ENCODE measurements at regions not wholly inside any gene's neighbourhood (a gene's known extent, or its start where the extent isn't known, plus 50 kb on each side); places are given as distances from the start of the nearest gene placed in this dataset.

- Histone ChIP-seq H4K20me1 (ENCODE audit: insufficient read depth, low read length) (no peaks in the 10 kb centered on the region), H3K9ac (ENCODE audit: low read length) (no peak overlapping the region), H3K27me3 (ENCODE audit: low read depth, low read length) (peaks cover 66% of the 10 kb centered on the region), H3K4me1 (ENCODE audit: low read length) (peaks cover 24% of the 10 kb centered on the region), H3K36me3 (replicated peaks; ENCODE audit: low read depth, low read length) (no peaks in the 10 kb centered on the region), H3K9me3 (ENCODE audit: insufficient read depth, low read length) (no peaks in the 10 kb centered on the region), H3K27ac (ENCODE audit: low read length) (no peak overlapping the region), H3K4me3 (ENCODE audit: low read length) (no peak overlapping the region), H3K4me2 (ENCODE audit: low read length) (no peak overlapping the region), H2AFZ (ENCODE audit: low read depth, low read length) (no peak overlapping the region), H3K79me2 (ENCODE audit: low read length) (no peaks in the 10 kb centered on the region)
- TF ChIP-seq, protein P1, sequence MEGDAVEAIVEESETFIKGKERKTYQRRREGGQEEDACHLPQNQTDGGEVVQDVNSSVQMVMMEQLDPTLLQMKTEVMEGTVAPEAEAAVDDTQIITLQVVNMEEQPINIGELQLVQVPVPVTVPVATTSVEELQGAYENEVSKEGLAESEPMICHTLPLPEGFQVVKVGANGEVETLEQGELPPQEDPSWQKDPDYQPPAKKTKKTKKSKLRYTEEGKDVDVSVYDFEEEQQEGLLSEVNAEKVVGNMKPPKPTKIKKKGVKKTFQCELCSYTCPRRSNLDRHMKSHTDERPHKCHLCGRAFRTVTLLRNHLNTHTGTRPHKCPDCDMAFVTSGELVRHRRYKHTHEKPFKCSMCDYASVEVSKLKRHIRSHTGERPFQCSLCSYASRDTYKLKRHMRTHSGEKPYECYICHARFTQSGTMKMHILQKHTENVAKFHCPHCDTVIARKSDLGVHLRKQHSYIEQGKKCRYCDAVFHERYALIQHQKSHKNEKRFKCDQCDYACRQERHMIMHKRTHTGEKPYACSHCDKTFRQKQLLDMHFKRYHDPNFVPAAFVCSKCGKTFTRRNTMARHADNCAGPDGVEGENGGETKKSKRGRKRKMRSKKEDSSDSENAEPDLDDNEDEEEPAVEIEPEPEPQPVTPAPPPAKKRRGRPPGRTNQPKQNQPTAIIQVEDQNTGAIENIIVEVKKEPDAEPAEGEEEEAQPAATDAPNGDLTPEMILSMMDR (IDR thresholded peaks at IDR 0.05; ENCODE audit: low read depth, low read length), result no peak
- no peak for TF ChIP-seq EZH2phosphoT487 (IDR thresholded peaks at IDR 0.05; ENCODE audit: low read depth)
Measured at GRCh38 chr15:39407116-39407515, 173.8 kb upstream of the THBS1 start.

DNA sequence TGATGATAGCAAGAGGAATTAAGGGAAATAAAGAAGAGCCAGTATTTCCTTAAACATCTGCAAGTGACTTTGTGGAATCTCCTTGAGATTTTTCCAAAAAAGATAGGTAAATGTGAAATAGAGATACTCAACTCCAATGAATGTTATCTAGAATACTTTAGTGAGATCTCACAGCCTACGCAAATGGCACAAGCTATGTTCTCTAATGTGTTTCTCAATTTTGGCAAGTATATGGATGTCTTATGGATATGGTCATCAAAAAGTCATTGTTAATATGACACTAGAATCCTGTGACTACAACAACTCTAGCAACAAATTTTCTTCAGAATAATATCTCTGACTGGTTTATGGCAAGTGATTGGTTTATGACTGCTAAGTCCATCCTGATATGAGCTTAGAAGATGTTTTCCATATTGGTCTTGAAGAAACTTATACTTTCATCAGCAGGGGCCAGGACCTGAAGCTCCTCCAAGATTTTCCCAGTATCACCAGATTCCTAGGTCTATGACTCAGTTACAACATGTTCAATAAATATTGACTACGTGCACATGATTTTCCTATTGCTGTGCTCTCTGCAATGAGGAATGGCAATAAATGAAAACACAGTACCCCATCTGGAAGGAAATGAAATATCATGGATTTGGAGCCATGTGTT, 170.9 kb upstream of the THBS1 start:
- Histone ChIP-seq H3K9me3 (ENCODE audit: insufficient read depth, low read length) (no peaks in the 10 kb centered on the region), H4K20me1 (ENCODE audit: insufficient read depth, low read length) (no peaks in the 10 kb centered on the region), H2AFZ (ENCODE audit: low read depth, low read length) (no peak overlapping the region), H3K4me1 (ENCODE audit: low read length) (peaks cover 50% of the 10 kb centered on the region), H3K4me3 (ENCODE audit: low read length) (no peak overlapping the region), H3K4me2 (ENCODE audit: low read length) (no peak overlapping the region), H3K27me3 (ENCODE audit: low read depth, low read length) (peaks cover 58% of the 10 kb centered on the region), H3K27ac (ENCODE audit: low read length) (no peak overlapping the region), H3K79me2 (ENCODE audit: low read length) (no peaks in the 10 kb centered on the region), H3K36me3 (replicated peaks; ENCODE audit: low read depth, low read length) (no peaks in the 10 kb centered on the region), H3K9ac (ENCODE audit: low read length) (no peak overlapping the region)
- no peak for TF ChIP-seq EZH2phosphoT487 (IDR thresholded peaks at IDR 0.05; ENCODE audit: low read depth)
- TF ChIP-seq, protein P1 (IDR thresholded peaks at IDR 0.05; ENCODE audit: low read depth, low read length), result no peak

- Histone ChIP-seq H3K4me1 (ENCODE audit: low read length) (peaks cover 45% of the 10 kb centered on the region), H3K36me3 (replicated peaks; ENCODE audit: low read depth, low read length) (no peaks in the 10 kb centered on the region), H2AFZ (ENCODE audit: low read depth, low read length) (no peak overlapping the region), H3K4me3 (ENCODE audit: low read length) (peak overlapping the region; percentile 3; the same call in 1 of the 2 replicates), H3K27me3 (ENCODE audit: low read depth, low read length) (peaks cover 48% of the 10 kb centered on the region), H4K20me1 (ENCODE audit: insufficient read depth, low read length) (no peaks in the 10 kb centered on the region), H3K79me2 (ENCODE audit: low read length) (no peaks in the 10 kb centered on the region), H3K4me2 (ENCODE audit: low read length) (peak overlapping the region; percentile 55), H3K27ac (ENCODE audit: low read length) (no peak overlapping the region), H3K9me3 (ENCODE audit: insufficient read depth, low read length) (no peaks in the 10 kb centered on the region), H3K9ac (ENCODE audit: low read length) (no peak overlapping the region)
- no peak for TF ChIP-seq EZH2phosphoT487 (IDR thresholded peaks at IDR 0.05; ENCODE audit: low read depth)
- TF ChIP-seq, protein P1 (IDR thresholded peaks at IDR 0.05; ENCODE audit: low read depth, low read length), result no peak
Measured at GRCh38 chr15:39411102-39411989, 169.5 kb upstream of the THBS1 start.

- H3K27me3 ChIP-seq (ENCODE audit: low read depth, low read length), result peaks cover 30% of the 10 kb centered on the region
- H3K4me1 ChIP-seq (ENCODE audit: low read length), result peaks cover 37% of the 10 kb centered on the region
- H3K36me3 ChIP-seq (replicated peaks; ENCODE audit: low read depth, low read length), result peaks cover 6% of the 10 kb centered on the region
- no peak overlapping the region for H3K4me3 ChIP-seq (ENCODE audit: low read length)
- peak overlapping the region; percentile 19 for H3K4me2 ChIP-seq (ENCODE audit: low read length)
- no peak overlapping the region for H3K27ac ChIP-seq (ENCODE audit: low read length)
- no peaks in the 10 kb centered on the region for H3K9me3 ChIP-seq (ENCODE audit: insufficient read depth, low read length)
- no peaks in the 10 kb centered on the region for H4K20me1 ChIP-seq (ENCODE audit: insufficient read depth, low read length)
- TF ChIP-seq, protein P1 (IDR thresholded peaks at IDR 0.05; ENCODE audit: low read depth, low read length), result no peak
- TF ChIP-seq EZH2phosphoT487 (IDR thresholded peaks at IDR 0.05; ENCODE audit: low read depth), result no peak
- no peak overlapping the region for H3K9ac ChIP-seq (ENCODE audit: low read length)
- H3K79me2 ChIP-seq (ENCODE audit: low read length), result no peaks in the 10 kb centered on the region
- no peak overlapping the region for H2AFZ ChIP-seq (ENCODE audit: low read depth, low read length)
Measured at GRCh38 chr15:39413558-39413957, 167.3 kb upstream of the THBS1 start.

Data from OCI-LY3 (cell line).